HUES64 (cell line): ENCODE measurements at regions not wholly inside any gene's neighbourhood (a gene's known extent, or its start where the extent isn't known, plus 50 kb on each side); places are given as distances from the start of the nearest gene placed in this dataset.

ENCODE experiments used
- H3K27ac ChIP-seq: 2 replicates; pipeline ENCODE4 v1.7.0; 2013; ENCODE audit warnings: low read depth, low read length, inconsistent platforms
- H3K27me3 ChIP-seq: 2 replicates; pipeline ENCODE4 v1.6.1; 2013; ENCODE audit warnings: mild to moderate bottlenecking, low read length; ENCODE audit not compliant: insufficient read depth
- H3K36me3 ChIP-seq: 2 replicates; pipeline ENCODE4 v1.6.1; 2013; ENCODE audit warnings: mild to moderate bottlenecking, low read length; ENCODE audit not compliant: insufficient read depth
- H3K4me1 ChIP-seq: 2 replicates; pipeline ENCODE4 v1.6.1; 2013; ENCODE audit warnings: mild to moderate bottlenecking, low read length, moderate library complexity; ENCODE audit not compliant: insufficient read depth
- H3K4me3 ChIP-seq: 2 replicates; pipeline ENCODE4 v1.5.1; 2013; ENCODE audit warnings: mild to moderate bottlenecking, low read length, moderate library complexity
- H3K9ac ChIP-seq: 2 replicates; pipeline ENCODE4 v1.6.1; 2013; ENCODE audit warnings: mild to moderate bottlenecking, low read depth, low read length
- H3K9me3 ChIP-seq: 2 replicates; pipeline ENCODE4 v1.6.1; 2013; ENCODE audit warnings: low read depth, low read length; ENCODE audit not compliant: insufficient read depth
- WGBS: fragments of 150-250, 120-280 bp; methylation state at CpG from one replicate; pipeline ENCODE4 v1.1.7; 2013; ENCODE audit warnings: missing lambda C conversion rate; 5-methylcytosine and 5-hydroxymethylcytosine counted together

DNA sequence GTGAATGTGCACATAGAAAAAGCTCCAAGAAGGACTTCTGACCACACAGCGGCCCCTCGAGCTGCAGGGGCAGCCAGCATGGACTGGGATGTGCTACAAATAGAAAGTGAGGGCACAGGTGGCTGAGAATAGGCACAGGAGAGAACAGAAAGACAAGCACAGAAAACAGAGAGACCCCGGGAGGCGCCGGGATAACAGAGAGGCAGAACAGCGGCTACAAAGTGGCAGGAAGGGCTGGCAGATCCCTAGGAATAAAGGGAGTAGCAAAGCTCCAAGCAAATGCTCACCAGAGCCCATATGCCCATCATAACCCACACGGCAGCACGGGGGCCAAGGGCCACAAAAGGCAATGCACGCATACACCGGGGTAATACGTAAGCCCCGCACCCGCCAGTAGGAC lies 201.7 kb upstream of the NSMCE3 start:
- no peaks in the 10 kb centered on the region for H3K4me1 ChIP-seq
- H3K4me3 ChIP-seq = no peak overlapping the region
- no peaks in the 10 kb centered on the region for H3K27me3 ChIP-seq
- H3K27ac ChIP-seq = no peak overlapping the region
- no peak overlapping the region for H3K9ac ChIP-seq
- H3K9me3 ChIP-seq = no peaks in the 10 kb centered on the region
- H3K36me3 ChIP-seq = no peaks in the 10 kb centered on the region
- WGBS = 91% methylated on average over 13 of the region's 13 CpGs

DNA sequence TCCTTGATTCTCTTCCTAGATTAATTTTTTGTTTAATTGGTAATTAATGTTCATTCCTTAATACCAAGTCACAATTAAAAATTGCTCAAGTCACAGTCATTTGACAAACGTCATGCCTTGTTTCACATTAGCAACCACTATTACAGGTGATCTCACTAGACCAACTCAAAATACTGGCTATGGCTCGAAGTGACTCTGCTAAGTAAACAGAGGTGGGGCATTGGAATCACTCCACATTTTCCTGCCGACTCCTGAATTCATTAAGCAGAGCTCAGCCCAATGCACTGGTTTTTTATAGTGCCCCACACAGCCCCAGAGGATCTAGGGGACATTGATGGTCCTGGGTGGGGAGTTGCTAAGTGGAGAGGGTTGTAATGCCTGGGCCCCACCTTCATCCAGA lies 201.2 kb upstream of the NSMCE3 start:
- Histone ChIP-seq H3K36me3 (no peaks in the 10 kb centered on the region), H3K9ac (no peak overlapping the region), H3K4me3 (no peak overlapping the region), H3K27me3 (no peaks in the 10 kb centered on the region), H3K4me1 (no peaks in the 10 kb centered on the region), H3K27ac (no peak overlapping the region), H3K9me3 (no peaks in the 10 kb centered on the region)
- 73% methylated on average over 3 of the region's 3 CpGs for WGBS

DNA sequence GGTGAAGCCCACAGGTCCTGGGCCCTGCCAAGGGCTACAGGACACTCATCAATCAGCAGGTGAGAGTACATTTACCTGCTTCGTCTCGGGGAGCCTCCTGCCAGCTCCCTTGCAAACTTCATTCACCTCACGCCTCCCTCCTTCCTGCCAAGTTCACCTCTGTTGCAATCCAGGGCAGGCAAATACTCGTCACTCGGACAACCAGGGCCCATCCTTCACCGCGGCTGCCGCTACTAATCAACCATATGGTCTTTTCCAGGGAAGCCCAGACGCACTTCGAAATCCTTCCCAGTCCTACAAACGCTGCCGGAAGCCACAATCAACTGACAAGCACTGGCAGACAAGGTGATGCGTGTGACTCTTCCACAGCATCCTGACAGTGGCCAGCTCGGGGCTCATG lies 200.7 kb upstream of the NSMCE3 start:
- Histone ChIP-seq H3K4me1 (no peaks in the 10 kb centered on the region), H3K27me3 (no peaks in the 10 kb centered on the region), H3K9me3 (no peaks in the 10 kb centered on the region), H3K9ac (no peak overlapping the region), H3K36me3 (no peaks in the 10 kb centered on the region), H3K4me3 (no peak overlapping the region), H3K27ac (no peak overlapping the region)
- WGBS = 90% methylated on average over 14 of the region's 14 CpGs

DNA sequence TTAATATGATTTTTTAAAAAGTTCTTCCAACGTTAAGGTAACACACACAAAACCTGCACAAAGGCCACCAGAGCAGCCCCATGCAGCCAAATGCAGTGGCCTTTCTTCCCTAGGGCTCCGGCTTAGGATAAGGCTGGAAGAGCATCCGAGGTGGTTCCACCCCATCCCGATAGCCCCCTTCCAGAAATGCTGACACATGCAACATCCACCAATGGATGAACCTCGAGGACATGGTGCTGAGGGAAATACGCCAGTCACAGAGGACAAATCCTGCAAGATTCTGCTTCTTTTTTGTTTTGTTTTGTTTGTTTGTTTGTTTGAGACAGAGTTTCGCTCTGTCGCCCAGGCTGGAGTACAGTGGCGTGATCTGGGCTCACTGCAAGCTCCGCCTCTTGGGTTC lies 199.3 kb upstream of the NSMCE3 start:
- no peaks in the 10 kb centered on the region for H3K4me1 ChIP-seq
- H3K27ac ChIP-seq = no peak overlapping the region
- H3K27me3 ChIP-seq = no peaks in the 10 kb centered on the region
- no peaks in the 10 kb centered on the region for H3K9me3 ChIP-seq
- no peak overlapping the region for H3K4me3 ChIP-seq
- WGBS = 84% methylated on average over 10 of the region's 10 CpGs
- no peak overlapping the region for H3K9ac ChIP-seq
- H3K36me3 ChIP-seq = no peaks in the 10 kb centered on the region

DNA sequence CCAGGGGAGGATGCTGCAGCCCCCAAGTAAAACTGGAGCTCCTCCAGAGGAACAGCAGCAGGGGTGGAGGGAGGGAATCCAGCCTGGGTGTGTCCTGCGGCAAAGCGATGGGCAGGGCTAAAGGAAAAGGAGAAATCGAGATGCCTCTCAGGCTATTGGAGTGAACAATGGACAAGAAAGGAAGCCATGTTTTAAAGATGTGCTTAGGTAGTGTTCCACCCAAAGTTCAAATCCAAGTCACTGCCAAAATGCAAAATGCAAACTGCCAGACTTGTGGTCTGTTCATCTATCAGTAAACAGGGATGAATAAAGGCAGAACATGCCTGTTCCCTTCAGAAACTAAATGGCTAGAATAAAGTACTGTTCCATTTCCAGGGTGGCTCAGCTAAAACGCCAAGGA lies 197.5 kb upstream of the NSMCE3 start:
- WGBS = 92% methylated on average over 4 of the region's 4 CpGs
- no peaks in the 10 kb centered on the region for H3K27me3 ChIP-seq
- H3K36me3 ChIP-seq = no peaks in the 10 kb centered on the region

DNA sequence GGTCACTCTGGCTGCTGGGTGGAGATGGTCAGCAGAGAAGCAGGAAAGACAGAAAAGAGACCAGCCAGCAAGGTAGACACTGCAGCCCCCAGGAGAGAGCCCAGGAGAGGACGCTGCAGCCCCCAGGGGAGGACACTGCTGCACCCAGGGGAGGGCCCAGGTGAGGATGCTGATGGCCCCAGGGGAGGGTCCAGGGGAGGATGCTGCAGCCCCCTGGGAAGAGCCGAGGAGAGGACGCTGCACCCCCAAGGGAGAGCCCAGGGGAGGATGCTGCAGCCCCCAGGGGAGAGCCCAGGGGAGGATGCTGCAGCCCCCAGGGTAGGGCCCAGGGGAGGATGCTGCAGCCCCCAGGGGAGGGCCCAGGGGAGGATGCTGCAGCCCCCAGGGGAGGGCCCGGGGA lies 196.7 kb upstream of the NSMCE3 start:
- Histone ChIP-seq H3K9me3 (no peaks in the 10 kb centered on the region), H3K4me3 (no peak overlapping the region), H3K4me1 (no peaks in the 10 kb centered on the region), H3K27me3 (no peaks in the 10 kb centered on the region), H3K36me3 (no peaks in the 10 kb centered on the region), H3K27ac (no peak overlapping the region), H3K9ac (no peak overlapping the region)
- 93% methylated on average over 4 of the region's 4 CpGs for WGBS

More for the DNA sequence above, 197.5 kb upstream of the NSMCE3 start:
- no peak overlapping the region for H3K9ac ChIP-seq
- H3K27ac ChIP-seq = no peak overlapping the region
- no peak overlapping the region for H3K4me3 ChIP-seq
- no peaks in the 10 kb centered on the region for H3K9me3 ChIP-seq
- no peaks in the 10 kb centered on the region for H3K4me1 ChIP-seq

DNA sequence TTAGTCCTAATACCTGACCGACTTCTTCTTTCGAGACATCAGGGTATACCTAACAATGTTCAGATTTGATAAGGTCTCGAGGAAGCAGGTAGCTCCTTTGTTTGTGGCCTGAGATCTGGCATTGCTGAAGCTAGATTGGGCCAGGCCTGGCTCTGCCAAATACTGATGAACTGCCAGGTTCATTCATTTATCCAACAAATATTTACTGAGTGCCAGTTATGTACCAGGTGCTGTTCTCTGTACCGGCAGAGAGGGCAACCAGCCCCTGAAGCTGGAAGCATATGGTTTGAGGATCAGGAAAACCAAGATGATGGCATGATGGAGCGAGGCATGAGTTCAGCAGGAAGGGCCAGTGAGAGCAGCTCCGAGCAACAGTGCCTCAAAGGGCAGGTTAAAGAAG lies 196.2 kb upstream of the NSMCE3 start:
- no peaks in the 10 kb centered on the region for H3K4me1 ChIP-seq
- WGBS = 91% methylated on average over 6 of the region's 6 CpGs
- H3K27me3 ChIP-seq = no peaks in the 10 kb centered on the region
- no peaks in the 10 kb centered on the region for H3K36me3 ChIP-seq
- no peak overlapping the region for H3K9ac ChIP-seq
- H3K4me3 ChIP-seq = no peak overlapping the region
- no peak overlapping the region for H3K27ac ChIP-seq
- H3K9me3 ChIP-seq = no peaks in the 10 kb centered on the region

DNA sequence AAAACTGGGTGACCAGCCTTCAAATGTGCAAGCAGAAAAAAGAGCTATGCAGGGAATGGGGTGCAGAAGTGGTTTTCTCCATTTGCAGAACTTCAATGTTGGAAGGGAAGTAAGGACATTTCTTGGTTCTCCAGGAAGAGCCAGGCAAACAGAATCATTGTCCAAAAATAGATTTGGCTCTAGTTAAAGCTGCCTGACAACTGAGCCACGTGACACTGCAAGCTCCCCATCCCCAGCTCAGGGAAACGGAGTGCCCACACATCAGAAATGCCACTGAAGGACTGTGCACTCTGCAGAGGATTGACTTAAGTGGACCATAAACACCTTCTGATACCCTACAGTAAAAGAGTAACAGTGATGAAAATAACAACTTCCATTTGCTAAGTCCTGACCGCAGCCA lies 195.6 kb upstream of the NSMCE3 start:
- Histone ChIP-seq H3K9ac (no peak overlapping the region), H3K27ac (no peak overlapping the region), H3K9me3 (no peaks in the 10 kb centered on the region), H3K4me3 (no peak overlapping the region), H3K27me3 (no peaks in the 10 kb centered on the region), H3K36me3 (no peaks in the 10 kb centered on the region), H3K4me1 (no peaks in the 10 kb centered on the region)
- 91% methylated on average over 3 of the region's 3 CpGs for WGBS

DNA sequence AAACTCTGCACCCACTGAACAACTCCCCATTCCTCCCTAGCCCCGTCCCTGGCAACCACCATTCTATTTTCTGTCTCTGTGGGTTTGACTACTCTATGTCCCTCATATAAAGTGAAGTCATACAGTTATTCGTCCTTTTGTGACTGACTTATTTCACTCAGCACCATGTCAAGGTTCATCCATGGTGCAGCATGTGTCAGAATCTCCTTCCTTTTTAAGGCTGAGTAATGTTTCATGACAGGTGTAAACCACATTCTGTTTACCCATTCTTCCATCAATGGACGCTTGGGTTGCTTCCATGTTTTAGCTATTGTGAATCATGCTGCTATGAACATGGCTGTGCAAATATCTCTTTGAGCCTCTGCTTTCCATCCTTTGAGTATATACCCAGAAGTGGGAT lies 192.3 kb upstream of the NSMCE3 start:
- 72% methylated on average over 3 of the region's 3 CpGs for WGBS
- Histone ChIP-seq H3K9me3 (no peaks in the 10 kb centered on the region), H3K27me3 (no peaks in the 10 kb centered on the region), H3K9ac (no peak overlapping the region), H3K4me1 (no peaks in the 10 kb centered on the region), H3K4me3 (no peak overlapping the region), H3K36me3 (no peaks in the 10 kb centered on the region), H3K27ac (no peak overlapping the region)

DNA sequence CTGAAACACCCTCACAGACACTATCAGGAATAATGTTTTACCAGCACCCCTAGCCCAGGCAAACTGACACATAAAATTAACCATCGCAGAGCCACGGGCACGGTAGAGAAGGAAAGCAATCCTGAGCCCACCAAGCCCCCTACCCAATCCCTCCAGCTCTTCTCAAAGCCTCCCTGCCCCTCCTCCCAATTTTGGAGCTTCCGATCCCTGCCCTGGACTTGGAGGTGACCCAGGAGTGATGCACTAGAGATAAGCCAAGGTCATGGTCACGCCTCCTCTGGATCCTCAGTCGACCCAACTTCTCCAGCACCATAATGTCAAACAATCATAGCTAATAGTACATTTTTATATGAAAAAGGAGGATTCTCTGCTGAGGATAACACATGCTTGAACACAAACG lies 188.7 kb upstream of the NSMCE3 start:
- H3K9me3 ChIP-seq = no peaks in the 10 kb centered on the region
- no peak overlapping the region for H3K9ac ChIP-seq
- 80% methylated on average over 7 of the region's 7 CpGs for WGBS
- no peak overlapping the region for H3K4me3 ChIP-seq
- H3K4me1 ChIP-seq = peaks cover 1% of the 10 kb centered on the region; the same call in 1 of the 2 replicates
- no peak overlapping the region for H3K27ac ChIP-seq
- no peaks in the 10 kb centered on the region for H3K27me3 ChIP-seq
- no peaks in the 10 kb centered on the region for H3K36me3 ChIP-seq

DNA sequence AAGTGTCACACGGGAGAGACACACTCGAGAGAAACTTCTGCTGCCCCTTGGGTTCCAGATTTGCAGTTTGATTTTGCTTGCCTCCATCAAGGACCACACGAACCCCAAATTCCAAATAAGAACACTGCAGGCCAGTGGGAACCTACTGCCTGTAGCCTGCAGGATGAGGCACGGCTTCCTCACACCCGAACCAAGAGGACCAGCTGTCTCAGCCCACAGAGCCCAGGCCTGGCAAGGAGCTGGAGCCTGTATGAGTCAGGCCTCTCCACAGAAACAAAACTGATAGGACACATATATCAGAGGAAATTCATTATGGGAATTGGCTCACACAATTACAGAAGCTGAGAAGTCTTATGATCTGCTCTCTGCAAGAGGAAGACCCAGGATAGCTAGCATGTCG lies 188.1 kb upstream of the NSMCE3 start:
- no peaks in the 10 kb centered on the region for H3K9me3 ChIP-seq
- H3K4me1 ChIP-seq = peaks cover 8% of the 10 kb centered on the region
- no peak overlapping the region for H3K9ac ChIP-seq
- H3K27ac ChIP-seq = no peak overlapping the region
- no peaks in the 10 kb centered on the region for H3K27me3 ChIP-seq
- no peaks in the 10 kb centered on the region for H3K36me3 ChIP-seq
- H3K4me3 ChIP-seq = no peak overlapping the region
- 91% methylated on average over 6 of the region's 6 CpGs for WGBS

DNA sequence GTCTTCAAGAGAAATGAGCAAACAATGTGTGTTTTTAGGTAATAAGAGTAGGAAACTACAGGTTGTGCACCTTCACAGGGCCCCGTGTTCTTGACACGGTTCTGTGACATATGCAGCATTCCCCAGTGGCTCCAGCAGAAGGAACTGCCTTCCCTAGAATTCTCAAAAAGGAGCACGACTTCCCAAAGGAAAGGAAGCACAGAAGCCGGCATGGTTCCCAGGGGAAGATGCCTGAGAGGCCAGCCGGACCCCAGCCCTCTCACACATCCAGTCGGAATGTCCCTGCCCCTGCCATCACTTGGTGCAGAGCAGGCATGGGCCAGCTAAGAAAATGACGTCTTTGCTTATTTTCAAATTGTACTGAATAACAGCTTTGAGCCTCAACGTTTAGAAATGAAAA lies 187.3 kb upstream of the NSMCE3 start:
- Histone ChIP-seq H3K27me3 (no peaks in the 10 kb centered on the region), H3K27ac (no peak overlapping the region), H3K9ac (no peak overlapping the region), H3K4me3 (no peak overlapping the region), H3K36me3 (no peaks in the 10 kb centered on the region), H3K9me3 (no peaks in the 10 kb centered on the region), H3K4me1 (peaks cover 14% of the 10 kb centered on the region)
- WGBS = 92% methylated on average over 8 of the region's 8 CpGs
